Epithelial cell of proximal tubule (primary cell): ENCODE measurements at regions not wholly inside any gene's neighbourhood (a gene's known extent, or its start where the extent isn't known, plus 50 kb on each side); places are given as distances from the start of the nearest gene placed in this dataset.
A peak's percentile ranks its signal among the peaks of the same experiment; 100 is the strongest.

ENCODE experiments used
- DNase-seq: peaks from one replicate; pipeline ENCODE4 v3.0.0-alpha.2; 2011; ENCODE audit warnings: low read depth
- H3K4me3 ChIP-seq: 2 replicates; pipeline ENCODE4 v1.5.1; 2011; ENCODE audit warnings: low read depth, mild to moderate bottlenecking, low read length
- CTCF ChIP-seq: conservative IDR thresholded peaks from 2 replicates; pipeline ENCODE4 v1.5.1; 2012; ENCODE audit warnings: low read depth, mild to moderate bottlenecking, low read length

- no peak for TF ChIP-seq CTCF
- no peak for DNase-seq
- no peak overlapping the region for H3K4me3 ChIP-seq
Measured at GRCh38 chrX:76228499-76228898, 55.6 kb downstream of the PBDC1 start.

GRCh38 chrX:76248901-76249300, 76.0 kb downstream of the PBDC1 start:
- no peak for DNase-seq
- TF ChIP-seq CTCF = no peak
- H3K4me3 ChIP-seq = no peak overlapping the region

- TF ChIP-seq CTCF = peak; percentile 54
- no peak for DNase-seq
- no peak overlapping the region for H3K4me3 ChIP-seq
Measured at GRCh38 chrX:76253432-76253831, 80.6 kb downstream of the PBDC1 start.

GRCh38 chrX:76279007-76279406, 106.1 kb downstream of the PBDC1 start:
- DNase-seq = peak; percentile 6
- no peak overlapping the region for H3K4me3 ChIP-seq
- TF ChIP-seq CTCF = peak; percentile 68
